ENCODE measurements at regions not wholly inside any gene's neighbourhood (a gene's known extent, or its start where the extent isn't known, plus 50 kb on each side); places are given as distances from the start of the nearest gene placed in this dataset.
"Not testable (repeated sequence)": the region's sequence is repeated elsewhere in the genome, so short reads cannot be mapped to it uniquely, and the experiment has no call there.

DNA sequence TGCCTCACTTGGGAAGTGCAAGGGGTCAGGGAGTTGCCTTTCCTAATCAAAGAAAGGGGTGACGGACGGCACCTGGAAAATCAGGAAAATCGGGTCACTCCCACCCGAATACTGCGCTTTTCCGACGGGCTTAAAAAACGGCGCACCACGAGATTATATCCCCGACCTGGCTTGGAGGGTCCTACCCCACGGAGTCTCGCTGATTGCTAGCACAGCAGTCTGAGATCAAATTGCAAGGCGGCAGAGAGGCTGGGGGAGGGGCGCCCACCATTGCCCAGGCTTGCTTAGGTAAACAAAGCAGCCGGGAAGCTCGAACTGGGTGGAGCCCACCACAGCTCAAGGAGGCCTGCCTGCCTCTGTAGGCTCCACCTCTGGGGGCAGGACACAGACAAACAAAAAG lies 489.5 kb downstream of the PLPP3 start:
- not testable (repeated sequence) for H3K9me3 ChIP-seq (replicated peaks; ENCODE audit: low read length); H3K27me3 ChIP-seq (ENCODE audit: control insufficient read depth, insufficient read depth, low read length); H3K4me3 ChIP-seq (ENCODE audit: low read length); H3K9ac ChIP-seq (ENCODE audit: low read depth, low read length); H3K36me3 ChIP-seq (ENCODE audit: insufficient read depth, low read length); H3K4me2 ChIP-seq (ENCODE audit: low read length); H3K4me1 ChIP-seq (ENCODE audit: control insufficient read depth, insufficient read depth, low read length)

DNA sequence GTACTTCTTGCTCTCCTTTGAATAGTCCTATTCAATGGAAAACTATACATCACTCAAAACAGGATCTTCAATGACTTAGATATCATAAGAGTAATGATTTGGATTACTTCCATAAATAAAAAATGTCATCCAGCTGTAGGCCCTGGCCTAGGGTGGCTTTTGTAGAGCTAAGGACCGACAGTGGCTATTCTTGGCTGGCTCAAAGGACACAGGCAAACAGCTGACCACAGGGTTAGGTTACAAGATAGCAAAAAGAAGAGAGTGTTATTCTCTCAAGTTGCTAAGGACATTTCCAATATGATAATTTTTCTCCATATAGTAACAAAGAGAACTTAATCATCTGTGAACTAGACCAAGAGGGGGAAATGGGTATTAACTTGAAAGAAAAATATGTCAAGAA lies 495.1 kb downstream of the PLPP3 start:
- no peaks in the 10 kb centered on the region for H3K36me3 ChIP-seq (ENCODE audit: insufficient read depth, low read length)
- H3K9me3 ChIP-seq (replicated peaks; ENCODE audit: low read length), result no peaks in the 10 kb centered on the region
- peaks cover 19% of the 10 kb centered on the region for H3K4me1 ChIP-seq (ENCODE audit: control insufficient read depth, insufficient read depth, low read length)

DNA sequence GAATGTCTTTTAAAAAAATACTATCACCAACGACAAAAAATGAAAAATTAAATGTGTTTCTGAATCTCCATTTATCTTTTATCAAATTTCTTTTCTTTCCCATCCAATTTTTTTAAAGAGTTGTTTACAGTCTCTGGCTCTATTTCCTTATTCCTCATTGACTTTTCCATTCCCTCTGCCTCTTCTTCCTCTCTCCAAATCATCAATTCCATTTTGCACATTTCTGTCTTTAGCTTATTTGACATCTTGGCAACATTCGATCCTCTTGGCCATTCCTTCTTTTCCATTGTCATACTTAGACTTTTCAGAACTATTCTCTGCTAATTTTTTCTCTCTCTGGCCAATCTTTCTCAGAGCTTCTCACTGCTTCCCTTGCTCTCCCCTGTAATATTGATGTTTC lies 497.6 kb downstream of the PLPP3 start:
- no peaks in the 10 kb centered on the region for H3K36me3 ChIP-seq (ENCODE audit: insufficient read depth, low read length)
- peak overlapping the region; percentile 41 for H3K4me3 ChIP-seq (ENCODE audit: low read length)
- H3K27me3 ChIP-seq (ENCODE audit: control insufficient read depth, insufficient read depth, low read length), result no peaks in the 10 kb centered on the region
- peaks cover 19% of the 10 kb centered on the region for H3K4me1 ChIP-seq (ENCODE audit: control insufficient read depth, insufficient read depth, low read length)
- no peaks in the 10 kb centered on the region for H3K9me3 ChIP-seq (replicated peaks; ENCODE audit: low read length)
- peak overlapping the region; percentile 7 for H3K9ac ChIP-seq (ENCODE audit: low read depth, low read length)
- H3K4me2 ChIP-seq (ENCODE audit: low read length), result peak overlapping the region; percentile 66

More for the DNA sequence above, 495.1 kb downstream of the PLPP3 start:
- Histone ChIP-seq H3K27me3 (ENCODE audit: control insufficient read depth, insufficient read depth, low read length) (no peaks in the 10 kb centered on the region), H3K9ac (ENCODE audit: low read depth, low read length) (no peak overlapping the region), H3K4me3 (ENCODE audit: low read length) (no peak overlapping the region), H3K4me2 (ENCODE audit: low read length) (no peak overlapping the region)

DNA sequence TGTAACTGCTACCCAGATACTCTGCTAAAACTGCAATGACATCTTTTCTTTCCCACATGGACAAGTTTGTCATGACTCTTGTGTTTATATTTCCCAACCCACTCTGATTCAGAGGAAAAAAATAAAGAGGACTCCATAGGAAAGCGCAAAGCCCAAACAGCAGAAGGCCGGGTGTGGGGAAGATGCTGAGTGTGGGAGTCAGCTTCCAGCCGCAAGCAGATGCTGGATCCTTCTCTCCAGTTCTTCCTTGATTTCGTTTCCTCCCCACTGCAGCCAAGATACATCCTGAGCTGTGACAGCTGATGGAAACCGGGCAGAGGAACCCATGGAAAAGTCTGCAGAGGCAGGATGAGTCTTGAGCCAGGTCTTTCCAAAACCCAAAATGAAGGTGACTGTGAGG lies 498.2 kb downstream of the PLPP3 start:
- Histone ChIP-seq H3K9ac (ENCODE audit: low read depth, low read length) (peak overlapping the region; percentile 7), H3K4me1 (ENCODE audit: control insufficient read depth, insufficient read depth, low read length) (peaks cover 19% of the 10 kb centered on the region), H3K27me3 (ENCODE audit: control insufficient read depth, insufficient read depth, low read length) (no peaks in the 10 kb centered on the region), H3K4me2 (ENCODE audit: low read length) (peak overlapping the region; percentile 66), H3K4me3 (ENCODE audit: low read length) (peak overlapping the region; percentile 41), H3K36me3 (ENCODE audit: insufficient read depth, low read length) (no peaks in the 10 kb centered on the region), H3K9me3 (replicated peaks; ENCODE audit: low read length) (no peaks in the 10 kb centered on the region)

DNA sequence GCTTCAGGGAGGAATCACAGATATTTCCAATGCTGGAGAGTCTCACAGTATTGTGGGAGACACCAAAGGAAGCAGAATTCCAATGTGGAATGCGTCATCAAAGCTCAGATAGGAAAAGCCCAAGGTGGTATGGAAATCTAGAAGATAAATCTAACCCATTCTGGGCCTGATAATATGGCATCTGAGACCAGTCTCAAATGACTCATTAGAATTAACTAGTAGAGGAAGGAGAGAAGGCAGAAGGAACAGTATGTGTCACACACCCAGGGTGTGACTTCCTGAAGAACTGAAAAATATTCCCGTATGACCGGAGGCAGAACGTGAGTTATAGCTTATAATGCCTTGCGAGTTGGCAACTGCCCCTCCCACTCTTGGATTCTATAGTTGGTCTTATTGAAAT lies 499.2 kb downstream of the PLPP3 start:
- no peak overlapping the region for H3K9ac ChIP-seq (ENCODE audit: low read depth, low read length)
- H3K4me1 ChIP-seq (ENCODE audit: control insufficient read depth, insufficient read depth, low read length), result peaks cover 19% of the 10 kb centered on the region
- H3K27me3 ChIP-seq (ENCODE audit: control insufficient read depth, insufficient read depth, low read length), result no peaks in the 10 kb centered on the region
- no peaks in the 10 kb centered on the region for H3K36me3 ChIP-seq (ENCODE audit: insufficient read depth, low read length)
- no peak overlapping the region for H3K4me3 ChIP-seq (ENCODE audit: low read length)
- H3K9me3 ChIP-seq (replicated peaks; ENCODE audit: low read length), result no peaks in the 10 kb centered on the region
- H3K4me2 ChIP-seq (ENCODE audit: low read length), result no peak overlapping the region

DNA sequence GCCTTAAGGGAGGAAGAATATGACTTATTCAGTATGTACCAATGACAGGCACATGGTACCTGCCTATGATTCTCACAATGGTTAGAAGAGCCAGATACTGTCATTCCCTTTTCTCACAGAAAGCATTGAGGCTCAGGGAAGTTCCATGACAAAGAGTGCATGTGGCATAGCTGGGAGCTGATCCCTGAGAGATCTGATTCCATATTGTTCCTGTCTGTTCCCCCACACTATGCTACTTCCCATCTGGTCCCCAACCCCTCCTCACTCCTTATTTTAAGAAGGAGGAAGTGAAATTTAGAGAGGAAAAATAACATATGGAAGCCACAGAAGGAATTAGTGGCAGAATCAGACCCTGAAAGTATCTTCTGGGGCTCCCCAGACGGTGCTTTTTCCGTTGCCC lies 500.0 kb downstream of the PLPP3 start:
- Histone ChIP-seq H3K27me3 (ENCODE audit: control insufficient read depth, insufficient read depth, low read length) (no peaks in the 10 kb centered on the region), H3K9ac (ENCODE audit: low read depth, low read length) (no peak overlapping the region), H3K4me3 (ENCODE audit: low read length) (no peak overlapping the region), H3K4me2 (ENCODE audit: low read length) (no peak overlapping the region), H3K4me1 (ENCODE audit: control insufficient read depth, insufficient read depth, low read length) (peaks cover 21% of the 10 kb centered on the region), H3K9me3 (replicated peaks; ENCODE audit: low read length) (no peaks in the 10 kb centered on the region), H3K36me3 (ENCODE audit: insufficient read depth, low read length) (no peaks in the 10 kb centered on the region)

DNA sequence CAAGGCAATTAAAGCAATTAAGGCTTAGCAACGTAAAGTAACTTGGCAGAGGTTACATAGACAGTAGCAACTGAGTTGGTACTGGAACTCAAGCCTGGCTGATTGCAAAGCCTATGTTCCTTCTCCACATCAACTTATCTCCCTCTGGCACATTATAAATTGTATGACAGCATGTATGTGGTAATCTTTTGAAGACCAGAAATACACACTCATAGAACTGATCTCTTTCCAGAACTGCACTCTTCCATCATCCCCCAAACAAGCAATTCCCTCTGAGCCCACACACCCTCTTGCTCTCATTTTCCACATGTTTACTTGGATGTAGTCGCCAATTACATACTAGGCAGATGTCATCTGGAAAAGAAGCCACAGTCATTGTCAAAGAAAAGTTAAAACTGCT lies 502.2 kb downstream of the PLPP3 start:
- Histone ChIP-seq H3K4me2 (ENCODE audit: low read length) (no peak overlapping the region), H3K9ac (ENCODE audit: low read depth, low read length) (no peak overlapping the region)

DNA sequence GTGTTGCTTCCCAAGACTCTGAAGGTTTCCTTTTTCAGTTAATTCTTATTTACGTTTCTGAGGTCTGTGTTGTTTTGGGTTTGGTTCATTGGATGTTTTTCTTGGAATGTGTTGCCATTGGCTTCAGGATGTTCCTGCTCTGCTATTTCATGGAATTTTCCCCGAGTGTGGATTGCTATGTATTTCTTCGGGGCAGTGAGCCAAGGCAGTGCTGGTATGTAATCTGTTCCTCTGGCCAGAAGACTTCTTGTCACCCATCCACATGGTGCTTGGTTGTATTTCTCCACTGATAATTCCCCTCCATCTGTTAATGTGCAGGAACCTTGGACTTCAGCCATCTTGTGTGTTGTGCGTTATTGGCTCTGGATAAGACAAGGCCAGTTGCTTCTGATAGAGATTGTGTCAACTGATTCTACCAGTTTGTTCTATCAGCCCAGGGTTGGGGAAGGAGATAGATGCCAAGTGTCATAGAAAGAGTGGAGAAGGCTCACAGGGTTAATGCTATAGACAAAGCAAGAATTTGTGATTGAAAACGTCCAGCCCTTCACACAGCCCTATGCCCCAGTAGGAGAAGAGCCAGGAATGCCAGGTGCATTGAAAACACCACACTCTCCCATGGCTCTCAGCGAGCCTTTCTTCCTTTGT lies 505.2 kb downstream of the PLPP3 start:
- no peaks in the 10 kb centered on the region for H3K36me3 ChIP-seq (ENCODE audit: insufficient read depth, low read length)
- peak overlapping the region; percentile 40 for H3K4me3 ChIP-seq (ENCODE audit: low read length)
- no peaks in the 10 kb centered on the region for H3K27me3 ChIP-seq (ENCODE audit: control insufficient read depth, insufficient read depth, low read length)
- no peak overlapping the region for H3K4me2 ChIP-seq (ENCODE audit: low read length)
- no peaks in the 10 kb centered on the region for H3K9me3 ChIP-seq (replicated peaks; ENCODE audit: low read length)
- no peak overlapping the region for H3K9ac ChIP-seq (ENCODE audit: low read depth, low read length)
- H3K4me1 ChIP-seq (ENCODE audit: control insufficient read depth, insufficient read depth, low read length), result peaks cover 29% of the 10 kb centered on the region

More for the DNA sequence above, 502.2 kb downstream of the PLPP3 start:
- Histone ChIP-seq H3K4me3 (ENCODE audit: low read length) (no peak overlapping the region), H3K9me3 (replicated peaks; ENCODE audit: low read length) (no peaks in the 10 kb centered on the region), H3K27me3 (ENCODE audit: control insufficient read depth, insufficient read depth, low read length) (no peaks in the 10 kb centered on the region), H3K36me3 (ENCODE audit: insufficient read depth, low read length) (no peaks in the 10 kb centered on the region), H3K4me1 (ENCODE audit: control insufficient read depth, insufficient read depth, low read length) (peaks cover 33% of the 10 kb centered on the region)

DNA sequence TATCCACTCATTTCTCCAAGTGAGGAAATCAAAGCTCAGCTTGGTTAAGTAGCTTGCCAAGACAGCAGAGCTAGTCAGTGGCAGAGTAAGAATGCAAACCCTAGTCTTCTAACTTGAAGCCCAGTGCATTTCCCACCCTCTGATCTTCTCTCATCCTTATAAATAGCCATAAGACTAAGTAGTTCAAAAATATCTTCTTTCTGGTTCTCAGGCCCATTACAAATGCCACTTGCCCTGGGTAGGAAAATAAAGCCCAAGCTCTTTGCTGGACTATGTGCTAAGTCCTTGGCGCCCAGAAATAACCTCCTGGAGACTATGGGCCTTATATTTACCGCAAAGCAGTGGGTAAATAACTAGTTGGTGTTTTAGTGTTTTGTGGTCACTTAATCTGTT lies 505.8 kb downstream of the PLPP3 start:
- Histone ChIP-seq H3K4me2 (ENCODE audit: low read length) (no peak overlapping the region), H3K4me3 (ENCODE audit: low read length) (peak overlapping the region; percentile 40), H3K4me1 (ENCODE audit: control insufficient read depth, insufficient read depth, low read length) (peaks cover 34% of the 10 kb centered on the region), H3K9ac (ENCODE audit: low read depth, low read length) (no peak overlapping the region), H3K36me3 (ENCODE audit: insufficient read depth, low read length) (no peaks in the 10 kb centered on the region), H3K9me3 (replicated peaks; ENCODE audit: low read length) (no peaks in the 10 kb centered on the region), H3K27me3 (ENCODE audit: control insufficient read depth, insufficient read depth, low read length) (no peaks in the 10 kb centered on the region)

DNA sequence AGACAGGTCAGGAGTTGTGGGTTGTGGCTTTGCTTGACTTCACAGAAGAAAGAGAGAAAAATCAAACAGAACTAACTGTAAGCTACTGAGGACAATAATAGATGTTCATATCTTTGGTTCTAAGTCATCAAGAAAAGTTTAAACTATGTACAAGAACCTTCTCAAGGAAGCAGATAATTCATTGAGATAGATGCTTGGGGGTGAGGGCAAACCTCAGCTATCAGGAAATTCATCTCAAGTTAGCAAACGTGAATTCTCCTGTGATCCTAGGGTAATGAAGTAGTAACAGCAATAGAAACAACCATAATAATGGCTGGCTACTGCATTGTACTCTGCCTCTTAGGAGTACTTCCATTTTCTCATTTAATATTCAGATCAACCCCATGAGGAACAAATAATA lies 506.2 kb downstream of the PLPP3 start:
- H3K27me3 ChIP-seq (ENCODE audit: control insufficient read depth, insufficient read depth, low read length), result no peaks in the 10 kb centered on the region
- H3K4me3 ChIP-seq (ENCODE audit: low read length), result no peak overlapping the region
- peaks cover 38% of the 10 kb centered on the region for H3K4me1 ChIP-seq (ENCODE audit: control insufficient read depth, insufficient read depth, low read length)
- no peak overlapping the region for H3K9ac ChIP-seq (ENCODE audit: low read depth, low read length)
- H3K9me3 ChIP-seq (replicated peaks; ENCODE audit: low read length), result no peaks in the 10 kb centered on the region
- H3K36me3 ChIP-seq (ENCODE audit: insufficient read depth, low read length), result no peaks in the 10 kb centered on the region
- no peak overlapping the region for H3K4me2 ChIP-seq (ENCODE audit: low read length)

DNA sequence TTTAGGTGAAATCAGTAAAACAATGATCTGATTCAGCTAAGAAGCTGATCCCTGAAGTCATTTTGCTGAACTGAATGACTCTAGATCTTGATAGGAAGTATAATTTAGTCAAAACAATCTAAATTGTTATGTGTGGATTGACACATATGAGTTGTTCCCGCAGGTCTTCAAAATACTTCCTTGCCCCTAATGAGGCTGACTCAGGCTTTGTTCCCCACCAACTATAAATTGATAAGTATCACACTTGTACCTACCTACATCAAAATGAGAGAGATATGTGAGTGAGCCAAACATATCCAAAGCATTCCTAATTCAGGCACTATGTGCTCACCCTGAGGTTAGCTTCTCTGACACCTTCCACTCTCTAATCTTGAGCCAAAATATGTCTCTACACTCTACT lies 507.1 kb downstream of the PLPP3 start:
- Histone ChIP-seq H3K36me3 (ENCODE audit: insufficient read depth, low read length) (no peaks in the 10 kb centered on the region), H3K4me3 (ENCODE audit: low read length) (no peak overlapping the region), H3K9me3 (replicated peaks; ENCODE audit: low read length) (no peaks in the 10 kb centered on the region), H3K27me3 (ENCODE audit: control insufficient read depth, insufficient read depth, low read length) (no peaks in the 10 kb centered on the region), H3K4me1 (ENCODE audit: control insufficient read depth, insufficient read depth, low read length) (peaks cover 42% of the 10 kb centered on the region), H3K9ac (ENCODE audit: low read depth, low read length) (no peak overlapping the region), H3K4me2 (ENCODE audit: low read length) (no peak overlapping the region)

DNA sequence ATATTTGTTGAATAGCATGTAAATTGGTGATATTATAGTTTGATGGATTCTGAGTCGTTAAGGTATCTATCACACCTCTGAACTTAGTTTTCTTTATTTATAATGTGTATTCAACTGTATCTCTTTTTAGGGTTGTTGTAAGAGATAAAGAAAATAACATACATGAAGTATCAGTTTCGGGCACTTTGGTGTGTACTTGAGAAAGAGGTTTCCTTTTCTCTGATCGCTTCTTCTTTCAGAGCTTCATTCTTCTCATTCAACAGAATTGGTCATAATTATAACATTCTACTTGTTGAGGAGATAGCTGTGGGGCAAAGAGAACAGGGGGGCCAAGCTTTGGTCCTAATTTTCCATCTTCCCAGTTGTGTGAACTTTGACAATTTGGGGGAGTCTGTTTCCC lies 508.0 kb downstream of the PLPP3 start:
- H3K9me3 ChIP-seq (replicated peaks; ENCODE audit: low read length), result no peaks in the 10 kb centered on the region
- no peaks in the 10 kb centered on the region for H3K36me3 ChIP-seq (ENCODE audit: insufficient read depth, low read length)
- no peak overlapping the region for H3K4me2 ChIP-seq (ENCODE audit: low read length)
- no peaks in the 10 kb centered on the region for H3K27me3 ChIP-seq (ENCODE audit: control insufficient read depth, insufficient read depth, low read length)
- H3K4me1 ChIP-seq (ENCODE audit: control insufficient read depth, insufficient read depth, low read length), result peaks cover 42% of the 10 kb centered on the region
- H3K9ac ChIP-seq (ENCODE audit: low read depth, low read length), result no peak overlapping the region
- H3K4me3 ChIP-seq (ENCODE audit: low read length), result no peak overlapping the region
